Choroid plexus epithelial cell (primary cell): ENCODE measurements at regions not wholly inside any gene's neighbourhood (a gene's known extent, or its start where the extent isn't known, plus 50 kb on each side); places are given as distances from the start of the nearest gene placed in this dataset.
A peak's percentile ranks its signal among the peaks of the same experiment; 100 is the strongest.

Experiments
- DNase-seq: peaks from one replicate; pipeline ENCODE4 v3.0.0-alpha.2; 2010; ENCODE audit warnings: low read depth
- H3K4me3 ChIP-seq: 2 replicates; pipeline ENCODE4 v1.5.1; 2011; ENCODE audit warnings: low read depth, mild to moderate bottlenecking, control low read depth, low read length, moderate library complexity
- CTCF ChIP-seq: conservative IDR thresholded peaks from 2 replicates; pipeline ENCODE4 v1.5.1; 2011; ENCODE audit warnings: low read depth, mild to moderate bottlenecking, control low read depth, inconsistent platforms, low read length, moderate library complexity

DNA sequence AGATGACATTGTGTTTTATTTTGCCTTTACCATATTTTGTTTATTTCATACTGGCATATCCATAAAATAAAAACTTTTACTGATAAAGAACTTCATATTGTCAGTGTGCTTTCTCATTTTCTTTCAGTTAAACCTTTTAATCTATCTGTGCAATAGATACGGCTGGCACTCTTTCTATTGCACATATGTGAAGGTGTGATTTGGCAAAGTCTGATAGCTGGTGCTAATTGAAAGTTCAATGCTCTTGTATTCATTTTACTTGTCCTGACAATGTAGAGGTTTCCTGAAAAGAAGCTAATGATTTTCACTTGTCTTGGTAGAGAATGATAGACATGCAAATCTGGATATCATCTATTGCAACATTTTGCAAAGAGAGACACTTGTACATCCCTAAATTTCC is 467.0 kb downstream of the NSUN3 start:
- no peak for TF ChIP-seq CTCF
- no peak for DNase-seq
- H3K4me3 ChIP-seq, result no peak overlapping the region

GRCh38 chr3:94532951-94533350 is 470.1 kb downstream of the NSUN3 start:
- no peak for TF ChIP-seq CTCF
- no peak overlapping the region for H3K4me3 ChIP-seq
- DNase-seq, result no peak

- no peak overlapping the region for H3K4me3 ChIP-seq
- no peak for TF ChIP-seq CTCF
- no peak for DNase-seq
Measured at GRCh38 chr3:94539937-94540336, 477.1 kb downstream of the NSUN3 start.

- no peak for TF ChIP-seq CTCF
- no peak for DNase-seq
- H3K4me3 ChIP-seq, result no peak overlapping the region
Measured at GRCh38 chr3:94543161-94543560, 480.3 kb downstream of the NSUN3 start.

- DNase-seq, result peak; percentile 9
Measured at GRCh38 chr3:94544131-94544789, 481.4 kb downstream of the NSUN3 start.

GRCh38 chr3:94548581-94549316 is 485.9 kb downstream of the NSUN3 start:
- TF ChIP-seq CTCF, result no peak
- DNase-seq, result no peak

More at GRCh38 chr3:94544131-94544789, 481.4 kb downstream of the NSUN3 start:
- TF ChIP-seq CTCF, result no peak
- no peak overlapping the region for H3K4me3 ChIP-seq

GRCh38 chr3:94561094-94561493 is 498.2 kb downstream of the NSUN3 start:
- no peak for DNase-seq
- TF ChIP-seq CTCF, result no peak

More at GRCh38 chr3:94548581-94549316, 485.9 kb downstream of the NSUN3 start:
- H3K4me3 ChIP-seq, result no peak overlapping the region

More at GRCh38 chr3:94561094-94561493, 498.2 kb downstream of the NSUN3 start:
- no peak overlapping the region for H3K4me3 ChIP-seq
